D721Med (cell line): ENCODE measurements at regions not wholly inside any gene's neighbourhood (a gene's known extent, or its start where the extent isn't known, plus 50 kb on each side); places are given as distances from the start of the nearest gene placed in this dataset.

Source experiments
- DNase-seq: peaks from one replicate; pipeline ENCODE4 v3.0.0; 2011; ENCODE audit warnings: low spot score; ENCODE audit not compliant: insufficient read length
- FAIRE-seq: peaks from 2 replicates; lab custom pipeline; 2011; peaks lifted over from hg19 to GRCh38; lab: Jason Lieb, UNC
- CTCF ChIP-seq: IDR thresholded peaks from 2 replicates; pipeline ENCODE4 v1.5.1; 2012; ENCODE audit warnings: mild to moderate bottlenecking, control low read depth; ENCODE audit not compliant: insufficient read depth; ENCODE audit errors: missing control alignments

DNA sequence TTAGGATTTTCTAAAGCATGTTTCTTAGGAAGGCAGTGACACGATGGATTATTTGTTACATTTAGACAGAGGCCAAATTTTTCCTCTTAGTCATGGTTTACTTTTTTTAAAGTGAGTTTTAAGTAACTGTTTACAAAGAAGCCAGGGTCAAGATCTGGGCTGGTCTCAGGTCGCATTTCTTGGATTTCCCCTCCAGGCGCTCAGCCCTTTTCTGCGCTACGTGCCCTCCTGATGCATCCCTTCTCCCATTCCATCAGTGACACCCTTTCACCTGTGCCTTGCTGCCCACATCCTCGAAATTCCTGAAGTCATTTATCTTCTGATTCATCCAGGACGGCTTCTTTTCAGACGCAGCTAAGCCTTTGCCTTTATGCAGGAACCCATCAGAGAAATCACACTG is 330.3 kb downstream of the IRX1 start:
- DNase-seq: no peak
- TF ChIP-seq CTCF: no peak
- no peak for FAIRE-seq

DNA sequence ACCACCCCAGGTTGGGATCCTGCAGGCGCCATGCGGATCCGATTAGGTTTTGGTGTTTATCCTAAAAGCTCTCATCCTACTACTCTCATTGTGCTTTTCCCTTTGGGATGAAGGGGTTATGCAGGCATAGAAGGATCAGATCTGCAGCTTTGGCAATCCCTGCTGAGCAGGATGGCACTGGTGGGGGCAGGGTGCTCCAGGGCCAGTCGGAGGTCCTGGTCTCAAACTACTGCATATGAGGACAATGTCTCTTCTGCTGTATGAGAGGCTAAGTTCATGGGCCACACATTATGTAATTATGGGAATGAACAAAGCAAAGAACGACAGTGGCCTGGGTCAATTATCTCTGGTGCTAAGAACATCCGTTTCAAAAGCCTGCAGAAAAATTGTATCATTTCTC is 334.2 kb downstream of the IRX1 start:
- DNase-seq (no peak), FAIRE-seq (no peak)
- no peak for TF ChIP-seq CTCF

GRCh38 chr5:3931976-3932375 is 336.3 kb downstream of the IRX1 start:
- FAIRE-seq: no peak
- TF ChIP-seq CTCF: no peak
- no peak for DNase-seq

GRCh38 chr5:3933536-3933935 is 337.9 kb downstream of the IRX1 start:
- no peak for TF ChIP-seq CTCF
- no peak for FAIRE-seq
- no peak for DNase-seq

- no peak for TF ChIP-seq CTCF
- DNase-seq: no peak
Observed at GRCh38 chr5:3933966-3934365, 338.3 kb downstream of the IRX1 start.

GRCh38 chr5:3943859-3944258 is 348.2 kb downstream of the IRX1 start:
- FAIRE-seq (no peak), DNase-seq (no peak)
- no peak for TF ChIP-seq CTCF

More at GRCh38 chr5:3933966-3934365, 338.3 kb downstream of the IRX1 start:
- FAIRE-seq: no peak

GRCh38 chr5:3944930-3945329 is 349.3 kb downstream of the IRX1 start:
- FAIRE-seq (no peak), DNase-seq (no peak)
- no peak for TF ChIP-seq CTCF
